ELR (cell line): ENCODE measurements at regions not wholly inside any gene's neighbourhood (a gene's known extent, or its start where the extent isn't known, plus 50 kb on each side); places are given as distances from the start of the nearest gene placed in this dataset.

Experiments
- DNase-seq: peaks from one replicate; pipeline ENCODE4 v3.0.0-alpha.2; 2015; ENCODE audit warnings: low read depth

GRCh38 chr18:45168866-45169600 is 446.2 kb upstream of the SLC14A2 start:
- peak; percentile 63 for DNase-seq

GRCh38 chr18:45169610-45170009 is 445.7 kb upstream of the SLC14A2 start:
- DNase-seq = peak; percentile 73

- DNase-seq = no peak
Observed at GRCh38 chr18:45171679-45172191, 443.5 kb upstream of the SLC14A2 start.

DNA sequence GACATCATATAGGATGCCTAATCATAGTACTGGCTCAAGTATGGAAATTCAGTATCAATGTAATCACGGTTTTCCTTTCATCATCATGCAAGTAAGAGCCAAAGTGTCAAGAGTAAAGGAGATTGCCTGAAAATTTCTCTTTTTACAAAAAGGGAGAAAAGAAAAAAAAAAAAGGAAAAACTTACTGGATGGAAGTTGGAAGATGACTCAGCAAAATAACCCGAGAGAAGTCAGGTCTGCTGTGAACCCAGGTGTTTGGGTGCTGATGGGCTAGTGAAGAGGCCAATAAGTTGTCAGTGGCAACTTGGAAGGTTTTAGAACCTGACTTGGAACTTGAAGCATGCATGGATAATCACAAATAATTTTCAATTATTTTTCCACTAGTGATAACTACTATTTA is 441.9 kb upstream of the SLC14A2 start:
- no peak for DNase-seq

- DNase-seq = no peak
Observed at GRCh38 chr18:45173799-45174519, 441.3 kb upstream of the SLC14A2 start.

DNA sequence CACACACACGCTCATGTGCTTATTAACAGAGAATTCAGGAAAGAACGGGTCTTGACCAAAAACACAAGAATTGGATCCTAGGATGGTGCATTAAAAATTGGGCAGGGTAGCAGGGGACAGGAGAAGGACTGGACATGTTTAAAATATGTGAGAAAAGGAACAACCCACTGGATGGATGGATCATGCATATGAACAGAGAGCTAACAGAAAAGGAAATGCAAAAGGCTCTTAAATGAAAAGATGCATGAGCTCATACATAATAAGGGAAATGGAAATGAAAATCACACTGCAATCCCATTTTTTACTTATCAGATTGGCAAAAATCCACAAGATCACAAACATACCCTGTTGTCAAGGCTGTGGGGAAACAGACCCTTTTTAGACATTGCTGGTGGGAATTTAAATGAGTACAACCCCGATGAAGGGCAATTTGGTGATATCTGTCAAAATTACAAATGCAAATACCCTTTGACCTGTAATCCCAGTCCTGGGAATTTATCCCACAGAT is 440.6 kb upstream of the SLC14A2 start:
- no peak for DNase-seq

DNA sequence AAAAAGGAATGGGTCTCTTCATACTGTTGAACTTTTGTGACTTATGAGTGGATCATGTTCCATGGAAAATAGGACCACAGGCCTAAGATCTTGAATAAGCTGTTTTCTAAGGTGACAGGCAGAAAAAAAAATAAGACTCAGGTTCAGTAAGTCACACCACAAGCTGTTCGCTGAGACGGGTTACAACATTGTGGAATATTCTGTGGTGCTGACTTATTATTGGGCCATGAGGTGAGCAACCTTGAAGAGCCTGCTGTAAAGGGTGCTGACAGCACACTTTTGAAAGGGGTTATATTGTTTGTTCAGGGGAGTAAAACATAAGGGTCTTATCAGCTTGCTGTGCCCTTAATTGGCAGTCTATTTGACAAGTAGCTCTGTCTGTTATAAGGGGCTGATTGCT is 439.8 kb upstream of the SLC14A2 start:
- no peak for DNase-seq

GRCh38 chr18:45186832-45187231 is 428.4 kb upstream of the SLC14A2 start:
- DNase-seq = no peak

DNA sequence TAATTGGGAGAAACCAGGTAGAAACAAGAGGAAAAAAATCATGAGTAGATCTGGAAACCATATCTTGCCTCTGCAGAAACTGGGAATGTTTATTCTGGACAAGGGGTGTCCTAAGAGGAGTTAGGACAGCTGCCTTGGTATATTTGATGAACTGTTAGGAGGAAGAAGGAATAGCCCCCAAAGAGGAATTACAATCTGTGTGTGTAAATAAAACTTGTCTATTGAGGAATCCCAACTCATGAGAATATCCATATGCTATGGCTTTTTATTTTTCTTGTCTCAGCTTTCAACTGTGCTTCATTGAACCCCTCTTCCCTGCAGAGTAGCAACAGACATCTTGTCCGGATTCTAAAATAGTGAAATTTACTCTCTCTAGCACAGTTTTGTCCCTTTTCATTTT is 423.5 kb upstream of the SLC14A2 start:
- no peak for DNase-seq

- DNase-seq = peak; percentile 39
Observed at GRCh38 chr18:45197526-45197970, 417.7 kb upstream of the SLC14A2 start.

GRCh38 chr18:45198526-45198925 is 416.8 kb upstream of the SLC14A2 start:
- no peak for DNase-seq

DNA sequence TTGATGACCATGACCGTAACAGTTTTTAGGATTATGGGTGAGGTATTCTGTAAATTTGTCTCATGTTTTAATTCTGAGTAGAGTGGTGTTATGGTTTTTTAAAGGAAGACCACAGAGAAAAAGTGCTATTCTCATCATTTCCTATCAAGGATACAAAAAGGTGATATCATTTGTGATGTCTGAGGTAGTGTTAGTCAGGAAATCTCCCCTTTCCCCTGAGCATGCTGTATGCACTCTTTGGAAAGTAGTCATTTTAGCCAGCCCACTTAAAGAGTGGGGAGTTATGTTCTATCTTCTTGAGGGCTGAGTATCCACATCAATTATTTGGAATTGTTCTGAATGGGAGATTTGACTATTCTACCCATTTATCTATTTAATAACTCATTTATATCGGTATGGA is 414.2 kb upstream of the SLC14A2 start:
- DNase-seq = no peak

DNA sequence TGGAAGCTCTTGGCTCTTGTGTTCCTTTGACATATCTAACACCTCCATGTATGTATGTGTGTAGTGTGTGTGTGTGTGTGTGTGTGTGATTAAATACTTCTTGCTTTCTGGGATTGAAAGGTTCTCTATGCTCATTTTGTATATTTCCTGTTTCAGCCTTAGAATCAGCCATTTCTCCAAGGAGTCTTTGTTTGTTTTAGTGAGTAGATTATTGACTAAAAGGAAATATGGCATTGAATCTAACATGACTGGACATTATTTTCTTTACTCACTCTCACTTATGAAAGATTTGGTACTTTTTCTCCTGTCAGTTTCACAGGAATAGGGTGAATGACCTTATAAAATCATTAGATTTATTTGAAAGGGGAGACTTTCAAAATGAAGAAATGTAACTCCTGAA is 413.8 kb upstream of the SLC14A2 start:
- no peak for DNase-seq

GRCh38 chr18:45202061-45202460 is 413.2 kb upstream of the SLC14A2 start:
- DNase-seq = no peak

GRCh38 chr18:45203677-45204076 is 411.6 kb upstream of the SLC14A2 start:
- no peak for DNase-seq

DNA sequence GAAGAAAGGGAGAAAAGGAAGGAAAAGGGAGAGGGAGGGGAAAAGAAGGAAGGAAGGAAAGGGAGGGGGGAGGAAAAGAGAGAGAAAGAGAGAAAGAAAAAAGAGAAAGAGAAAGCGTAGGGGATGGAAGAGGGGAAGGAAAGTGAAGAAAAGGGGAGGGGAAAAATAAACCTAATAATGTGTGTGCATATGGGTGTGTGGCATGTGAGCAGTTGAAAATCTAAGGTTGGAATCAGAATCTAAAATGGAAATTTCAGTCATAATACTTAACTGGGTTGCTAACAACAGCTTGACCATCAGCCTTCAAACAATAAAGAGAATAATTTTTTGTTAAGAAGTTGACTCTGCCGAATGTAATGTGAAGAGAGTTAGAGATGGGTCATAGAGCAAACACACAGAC is 407.9 kb upstream of the SLC14A2 start:
- no peak for DNase-seq

- DNase-seq = no peak
Observed at GRCh38 chr18:45208164-45208563, 407.1 kb upstream of the SLC14A2 start.

- peak; percentile 59 for DNase-seq
Observed at GRCh38 chr18:45212181-45213039, 402.9 kb upstream of the SLC14A2 start.

GRCh38 chr18:45213040-45213333 is 402.3 kb upstream of the SLC14A2 start:
- DNase-seq = no peak

GRCh38 chr18:45218436-45218835 is 396.8 kb upstream of the SLC14A2 start:
- no peak for DNase-seq

DNA sequence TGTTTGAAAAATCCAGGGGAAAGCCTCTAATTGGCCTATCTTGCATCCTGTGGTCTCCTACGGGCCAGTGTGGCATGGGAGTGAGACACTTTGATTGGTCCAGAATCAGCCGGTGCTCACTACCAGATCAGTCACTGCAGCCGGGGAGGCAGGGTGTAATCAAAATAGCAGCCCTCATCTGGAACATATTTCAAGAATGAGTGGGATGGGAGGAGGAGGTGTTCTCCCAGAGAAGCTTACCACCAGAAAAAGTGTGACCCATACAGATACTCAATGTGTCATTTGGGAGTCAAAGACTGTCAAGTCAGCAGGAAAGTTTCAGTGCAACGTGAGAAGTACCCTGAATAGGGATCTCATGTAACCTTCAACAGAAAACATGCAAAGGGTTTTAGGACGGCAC is 393.9 kb upstream of the SLC14A2 start:
- peak; percentile 5 for DNase-seq

DNA sequence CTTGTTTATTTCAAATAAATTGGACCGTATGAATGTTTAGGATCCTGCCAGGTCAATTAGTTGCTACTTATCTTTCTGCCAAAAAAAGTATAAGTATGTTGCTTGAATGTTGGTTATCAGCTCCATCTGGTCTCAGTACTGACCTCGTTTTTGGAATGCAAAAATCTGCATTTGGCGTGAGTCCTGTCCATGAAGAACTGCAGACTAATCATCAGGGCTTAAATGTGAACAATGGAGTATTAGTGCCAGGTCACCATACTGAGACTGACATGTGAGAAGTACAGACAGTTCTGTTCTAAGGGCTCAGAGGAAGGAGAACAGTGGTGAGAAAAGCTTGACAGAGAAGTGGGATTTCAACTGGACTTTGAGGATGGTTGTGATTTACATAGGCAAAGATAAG is 393.1 kb upstream of the SLC14A2 start:
- DNase-seq = no peak
